MCF 10A (cell line): ENCODE measurements at regions not wholly inside any gene's neighbourhood (a gene's known extent, or its start where the extent isn't known, plus 50 kb on each side); places are given as distances from the start of the nearest gene placed in this dataset.
A peak's percentile ranks its signal among the peaks of the same experiment; 100 is the strongest.

Source experiments
- BruUV-seq: library from RNA; stranded (reverse); fragments of 400-500 nt; replicated peaks from 2 replicates; lab custom pipeline; 2021; lab: Mats Ljungman, UMichigan
- CTCF ChIA-PET: fragments of 300-600 bp; sonication (Branson Sonifier 250); formaldehyde crosslinking; extraction: SDS; loops from one replicate; lab custom pipeline; 2021; ENCODE audit warnings: antibody characterized with exemption, inconsistent platforms; lab: Yijun Ruan, JAX
- POLR2A ChIA-PET: fragments of 300-600, 350-650 bp; sonication (Branson Sonifier 250); formaldehyde crosslinking; extraction: SDS; loops from one replicate; lab custom pipeline; 2020; ENCODE audit warnings: antibody characterized with exemption, inconsistent platforms; lab: Yijun Ruan, JAX
- DNase-seq: peaks from one replicate; pipeline ENCODE4 v3.0.0-alpha.2; 2018; ENCODE audit not compliant: unreplicated experiment
- H3K27ac Mint-ChIP-seq: one replicate; pipeline ENCODE4 v1.8.0; 2022; ENCODE audit warnings: mild to moderate bottlenecking, low read depth, mixed read lengths; ENCODE audit not compliant: unreplicated experiment
- H3K27me3 Mint-ChIP-seq: one replicate; pipeline ENCODE4 v1.8.0; 2022; ENCODE audit warnings: mixed read lengths; ENCODE audit not compliant: insufficient read depth, unreplicated experiment
- H3K36me3 Mint-ChIP-seq: one replicate; pipeline ENCODE4 v1.8.0; 2022; ENCODE audit warnings: mild to moderate bottlenecking, moderate library complexity, mixed read lengths; ENCODE audit not compliant: insufficient read depth, unreplicated experiment
- H3K4me1 Mint-ChIP-seq: one replicate; pipeline ENCODE4 v1.8.0; 2022; ENCODE audit warnings: mixed read lengths; ENCODE audit not compliant: insufficient read depth, unreplicated experiment
- H3K4me3 Mint-ChIP-seq: one replicate; pipeline ENCODE4 v1.8.0; 2022; ENCODE audit warnings: mild to moderate bottlenecking, moderate library complexity, mixed read lengths; ENCODE audit not compliant: unreplicated experiment
- H3K9me3 Mint-ChIP-seq: one replicate; pipeline ENCODE4 v1.8.0; 2022; ENCODE audit warnings: mixed read lengths; ENCODE audit not compliant: unreplicated experiment
- intact Hi-C: fragments of 100-400 bp; cut with micrococcal nuclease; formaldehyde crosslinking; loops from 2 replicates; pipeline ENCODE4 v1.14.1; 2022
- TF ChIP-seq, protein P1 (sequence below): fragments of 200-600 bp; IDR thresholded peaks from one replicate; pipeline ENCODE4 v1.8.0; 2022; ENCODE audit warnings: antibody characterized with exemption, mild to moderate bottlenecking; ENCODE audit not compliant: unreplicated experiment

DNA sequence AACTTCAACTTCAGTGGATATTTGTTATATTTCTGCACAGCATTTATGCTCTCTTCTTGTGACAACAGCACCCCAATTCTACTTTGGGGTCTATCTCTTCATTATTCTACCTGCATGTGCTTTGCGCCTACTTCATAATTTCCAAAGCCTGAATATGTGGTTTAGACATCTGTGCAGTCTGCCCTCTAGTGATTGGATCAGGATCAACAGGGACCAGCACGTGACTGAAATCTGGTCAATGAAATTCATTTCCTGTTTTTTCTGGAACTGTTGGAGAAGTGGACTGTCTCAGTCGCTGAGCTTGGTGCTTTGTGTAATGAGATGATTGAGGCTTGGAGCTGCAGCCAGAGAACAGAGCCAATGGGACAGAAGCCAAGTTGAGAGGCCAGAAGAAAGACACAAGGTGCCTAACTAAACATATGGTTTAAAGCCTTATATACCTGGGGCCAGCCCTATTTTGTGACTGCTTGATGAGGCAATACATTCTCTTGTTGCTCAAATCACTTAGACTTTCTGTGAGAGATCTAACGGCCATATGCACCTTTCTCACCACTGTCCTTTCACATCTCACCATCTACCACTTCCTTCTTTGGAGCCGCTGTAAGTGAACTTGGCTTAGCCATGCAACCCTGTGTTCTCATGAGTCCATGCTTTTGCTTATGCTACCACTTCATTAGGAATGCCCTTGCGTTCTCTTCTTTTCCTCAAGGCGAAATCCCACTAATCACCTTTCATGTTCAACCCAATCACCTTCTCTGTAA is 68.8 kb upstream of the PPP2R2B start:
- TF ChIP-seq, protein P1, sequence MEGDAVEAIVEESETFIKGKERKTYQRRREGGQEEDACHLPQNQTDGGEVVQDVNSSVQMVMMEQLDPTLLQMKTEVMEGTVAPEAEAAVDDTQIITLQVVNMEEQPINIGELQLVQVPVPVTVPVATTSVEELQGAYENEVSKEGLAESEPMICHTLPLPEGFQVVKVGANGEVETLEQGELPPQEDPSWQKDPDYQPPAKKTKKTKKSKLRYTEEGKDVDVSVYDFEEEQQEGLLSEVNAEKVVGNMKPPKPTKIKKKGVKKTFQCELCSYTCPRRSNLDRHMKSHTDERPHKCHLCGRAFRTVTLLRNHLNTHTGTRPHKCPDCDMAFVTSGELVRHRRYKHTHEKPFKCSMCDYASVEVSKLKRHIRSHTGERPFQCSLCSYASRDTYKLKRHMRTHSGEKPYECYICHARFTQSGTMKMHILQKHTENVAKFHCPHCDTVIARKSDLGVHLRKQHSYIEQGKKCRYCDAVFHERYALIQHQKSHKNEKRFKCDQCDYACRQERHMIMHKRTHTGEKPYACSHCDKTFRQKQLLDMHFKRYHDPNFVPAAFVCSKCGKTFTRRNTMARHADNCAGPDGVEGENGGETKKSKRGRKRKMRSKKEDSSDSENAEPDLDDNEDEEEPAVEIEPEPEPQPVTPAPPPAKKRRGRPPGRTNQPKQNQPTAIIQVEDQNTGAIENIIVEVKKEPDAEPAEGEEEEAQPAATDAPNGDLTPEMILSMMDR, result peak; percentile 23
- Mint-ChIP-seq H3K27me3 (no peaks in the 10 kb centered on the region), H3K9me3 (no peaks in the 10 kb centered on the region), H3K36me3 (no peaks in the 10 kb centered on the region), H3K4me1 (no peaks in the 10 kb centered on the region), H3K27ac (no peak overlapping the region), H3K4me3 (no peak overlapping the region)
- ChIA-PET POLR2A (interaction anchor here (1.1 kb wide), 1 partner anchor 16 kb away, joined by 3 read pairs; no protein-coding TSS in a partner anchor), CTCF (interaction anchor here (0.6 to 3.6 kb wide), 16 partner anchors 10 to 466 kb away, joined by 3 to 23 read pairs (median 4); no protein-coding TSS in a partner anchor)
- BruUV-seq, result no TSS peak
- peak; percentile 44 for DNase-seq
- intact Hi-C loops, result loop anchor here (5.0 kb wide), 1 partner anchor 405 kb away; no protein-coding TSS in a partner anchor

DNA sequence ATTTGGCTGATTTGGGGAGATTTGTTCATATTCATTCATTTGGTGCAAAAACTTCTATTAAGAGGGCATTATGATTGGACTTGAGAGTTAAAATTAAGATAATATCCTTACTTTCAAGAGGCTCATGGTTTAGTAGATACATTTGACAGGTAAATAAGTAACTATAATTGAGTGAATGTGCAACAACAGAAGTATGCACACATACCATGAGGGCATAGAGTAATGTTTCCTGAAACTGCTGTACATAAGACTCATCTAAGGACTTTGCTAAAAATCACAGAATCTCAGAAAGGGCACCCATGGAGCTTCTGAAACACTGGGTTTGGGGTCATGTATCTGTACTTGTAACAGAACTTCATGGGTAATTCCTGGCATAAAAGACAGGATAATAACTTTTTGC is 70.1 kb upstream of the PPP2R2B start:
- H3K9me3 Mint-ChIP-seq, result no peaks in the 10 kb centered on the region
- intact Hi-C loops, result loop anchor here (5.0 kb wide), 1 partner anchor 406 kb away; no protein-coding TSS in a partner anchor
- H3K27ac Mint-ChIP-seq, result no peak overlapping the region
- H3K36me3 Mint-ChIP-seq, result no peaks in the 10 kb centered on the region
- ChIA-PET POLR2A (no interaction called here), CTCF (interaction anchor here (1.3 to 2.7 kb wide), 3 partner anchors 17 to 407 kb away, joined by 3 to 17 read pairs (median 6); no protein-coding TSS in a partner anchor)
- TF ChIP-seq, protein P1, result no peak
- no peaks in the 10 kb centered on the region for H3K4me1 Mint-ChIP-seq
- H3K4me3 Mint-ChIP-seq, result no peak overlapping the region
- no peak for DNase-seq
- peaks cover 12% of the 10 kb centered on the region for H3K27me3 Mint-ChIP-seq
- BruUV-seq, result no TSS peak

DNA sequence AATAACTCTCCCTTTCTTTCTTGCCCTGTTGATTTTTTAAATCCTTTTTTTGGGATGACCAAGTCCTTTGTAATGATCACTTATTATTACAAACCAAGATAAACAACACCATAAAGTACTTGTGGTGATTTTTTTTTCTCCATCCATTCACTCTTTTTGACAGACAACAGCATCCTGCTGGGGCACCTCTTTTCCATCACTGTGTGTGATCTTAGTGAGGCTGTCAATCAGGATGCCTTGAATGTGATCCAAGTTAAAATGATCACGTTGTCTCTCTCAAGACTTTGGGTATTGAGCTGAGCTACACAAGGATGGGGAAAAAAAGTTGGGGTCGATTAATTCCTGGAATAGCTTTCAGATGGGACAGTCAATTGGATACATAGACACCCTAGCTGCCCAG is 73.6 kb upstream of the PPP2R2B start:
- Mint-ChIP-seq H3K9me3 (no peaks in the 10 kb centered on the region), H3K27ac (no peak overlapping the region), H3K4me1 (no peaks in the 10 kb centered on the region), H3K4me3 (no peak overlapping the region), H3K27me3 (peaks cover 27% of the 10 kb centered on the region), H3K36me3 (no peaks in the 10 kb centered on the region)
- CTCF ChIA-PET, result interaction anchor here (0.6 to 3.7 kb wide), 8 partner anchors 12 to 418 kb away, joined by 3 to 27 read pairs (median 4); no protein-coding TSS in a partner anchor
- POLR2A ChIA-PET, result no interaction called here
- TF ChIP-seq, protein P1, result no peak
- BruUV-seq, result no TSS peak
- DNase-seq, result no peak
- intact Hi-C loops, result no loop called here

DNA sequence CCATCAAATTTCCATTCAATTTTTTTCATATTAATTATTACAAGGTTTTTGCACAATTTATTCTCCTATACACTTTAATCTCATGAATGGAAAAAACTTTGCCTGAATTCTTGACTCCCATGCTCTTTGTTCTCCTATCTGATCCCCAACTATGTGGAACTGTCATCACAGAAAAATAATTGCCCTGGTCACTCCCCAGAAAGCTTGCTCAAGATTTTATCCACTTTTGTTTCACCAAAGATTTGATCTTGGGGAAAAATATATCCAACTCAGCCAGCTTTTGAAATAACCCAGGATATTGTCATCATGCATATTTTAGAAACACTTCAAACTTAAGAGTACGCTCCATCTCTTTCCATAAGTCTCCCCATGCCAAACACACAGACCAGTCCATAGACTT is 77.7 kb upstream of the PPP2R2B start:
- intact Hi-C loops, result no loop called here
- H3K36me3 Mint-ChIP-seq, result no peaks in the 10 kb centered on the region
- H3K4me3 Mint-ChIP-seq, result no peak overlapping the region
- no peaks in the 10 kb centered on the region for H3K9me3 Mint-ChIP-seq
- no peak for DNase-seq
- no peaks in the 10 kb centered on the region for H3K4me1 Mint-ChIP-seq
- POLR2A ChIA-PET, result no interaction called here
- no peak overlapping the region for H3K27ac Mint-ChIP-seq
- CTCF ChIA-PET, result interaction anchor here (0.7 to 1.7 kb wide), 3 partner anchors 10 to 422 kb away, joined by 3 to 6 read pairs (median 5); no protein-coding TSS in a partner anchor
- H3K27me3 Mint-ChIP-seq, result peaks cover 34% of the 10 kb centered on the region
- no TSS peak for BruUV-seq
- TF ChIP-seq, protein P1, result no peak
